GM18505 (cell line): ENCODE measurements at regions not wholly inside any gene's neighbourhood (a gene's known extent, or its start where the extent isn't known, plus 50 kb on each side); places are given as distances from the start of the nearest gene placed in this dataset.

ENCODE experiments used
- ATAC-seq: cut with Tn5 transposase; IDR thresholded peaks from one replicate; pipeline ENCODE4 v1.9.1; 2021; ENCODE audit not compliant: unreplicated experiment
- POLR2A ChIP-seq: IDR thresholded peaks from 4 replicates; pipeline ENCODE4 v1.6.1; 2011; ENCODE audit warnings: borderline replicate concordance; ENCODE audit not compliant: insufficient read depth, insufficient read length; ENCODE audit errors: extremely low read depth

- ATAC-seq: no peak
- TF ChIP-seq POLR2A: no peak
Observed at GRCh38 chr2:125561302-125561701, 1094.7 kb upstream of the GYPC start.

DNA sequence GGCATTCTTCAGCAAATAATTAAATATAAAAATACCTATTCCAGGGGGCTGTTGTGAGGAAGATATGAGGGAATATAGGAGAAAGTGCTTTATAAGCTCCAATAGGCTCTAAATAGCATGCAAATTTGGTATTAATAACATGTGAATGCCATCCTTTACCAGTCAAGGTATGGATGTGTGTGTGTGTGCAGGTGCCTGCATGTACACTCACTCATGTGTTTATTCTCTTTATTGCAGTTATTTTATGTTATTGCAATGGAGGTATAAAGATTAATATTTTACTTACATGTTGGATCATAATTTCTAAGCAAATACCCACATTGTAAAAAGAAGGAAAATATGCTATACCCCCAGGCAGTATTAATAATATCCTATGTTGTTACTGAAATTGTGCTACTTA lies 1093.0 kb upstream of the GYPC start:
- TF ChIP-seq POLR2A: no peak
- no peak for ATAC-seq

DNA sequence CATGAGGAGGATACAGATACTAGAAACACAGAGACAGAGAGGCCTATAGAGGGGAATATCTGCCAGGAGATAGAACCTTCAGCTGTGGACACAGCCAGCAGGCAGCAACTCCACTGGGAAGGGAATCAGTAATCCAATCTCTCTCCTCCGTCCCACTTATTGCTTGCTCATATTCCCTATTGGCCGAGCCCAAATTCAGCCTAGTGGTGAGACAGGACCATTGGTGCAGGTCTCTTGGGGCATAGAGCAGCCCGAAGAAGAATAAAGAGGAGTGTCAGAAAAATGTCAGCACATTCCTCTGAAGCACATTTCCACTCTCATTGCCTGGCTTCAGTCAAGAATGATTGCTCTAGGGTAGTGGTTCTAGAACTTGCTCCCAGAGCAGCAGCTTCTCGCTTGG lies 1091.5 kb upstream of the GYPC start:
- TF ChIP-seq POLR2A: no peak
- no peak for ATAC-seq

- ATAC-seq: no peak
- TF ChIP-seq POLR2A: no peak
Observed at GRCh38 chr2:125566422-125566821, 1089.5 kb upstream of the GYPC start.

DNA sequence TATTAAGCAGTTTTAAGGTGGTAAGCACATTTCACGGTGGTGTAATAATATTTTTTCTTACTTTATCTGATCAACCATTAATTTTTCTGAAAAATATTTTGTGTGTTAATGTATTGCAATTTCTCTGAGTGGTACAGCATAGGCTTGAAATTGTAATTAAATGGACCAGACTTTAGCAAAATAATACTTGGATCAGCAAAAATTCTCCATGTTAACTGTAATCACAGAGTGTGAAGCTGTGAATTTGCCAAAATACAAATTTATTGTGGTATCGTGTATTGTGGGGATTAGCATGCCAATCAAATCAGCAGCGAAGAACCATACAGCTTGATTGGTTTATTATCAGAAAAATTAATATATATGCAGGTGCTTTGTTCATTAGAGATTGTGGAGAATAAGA lies 1088.9 kb upstream of the GYPC start:
- ATAC-seq: no peak

GRCh38 chr2:125572660-125573059 lies 1083.3 kb upstream of the GYPC start:
- no peak for ATAC-seq
- TF ChIP-seq POLR2A: no peak

More for the DNA sequence above, 1088.9 kb upstream of the GYPC start:
- no peak for TF ChIP-seq POLR2A

DNA sequence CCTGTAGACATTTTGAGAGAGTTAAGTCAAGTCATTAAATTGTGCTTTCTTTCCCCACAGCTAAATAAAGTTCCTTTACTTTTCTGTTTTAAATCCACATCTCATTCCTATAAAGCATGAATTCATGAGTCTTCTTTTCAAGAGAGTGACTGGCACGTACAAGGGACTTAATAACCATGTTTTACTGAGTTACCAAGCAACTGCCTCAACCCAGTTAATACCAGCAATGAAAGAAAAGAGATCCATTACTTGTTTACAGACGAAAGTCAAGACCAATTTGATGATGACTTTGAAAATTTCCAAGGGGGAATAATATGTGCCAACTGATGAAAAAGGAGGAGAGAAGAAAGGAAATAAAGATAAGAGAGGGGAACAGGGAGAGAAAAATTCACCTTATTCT lies 1082.5 kb upstream of the GYPC start:
- TF ChIP-seq POLR2A: no peak
- ATAC-seq: no peak

DNA sequence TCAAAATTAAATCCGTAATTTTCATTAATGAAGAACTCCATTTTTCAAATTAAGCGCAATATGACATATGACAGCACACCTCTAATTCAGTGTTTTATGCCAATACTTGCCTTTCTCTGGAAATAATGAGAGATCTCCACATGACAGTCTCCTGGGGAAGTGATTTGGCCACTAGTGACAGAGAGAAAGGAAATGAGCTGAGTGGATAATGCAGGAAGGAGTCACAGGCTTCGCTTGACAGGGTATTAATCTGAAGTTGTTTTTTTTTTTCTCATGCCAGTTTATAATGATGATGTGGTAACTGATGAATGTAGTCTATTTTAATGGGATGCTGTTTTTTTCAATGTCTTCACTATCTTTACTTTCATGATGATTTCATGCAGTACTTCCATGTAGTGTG lies 1079.4 kb upstream of the GYPC start:
- ATAC-seq: no peak
- no peak for TF ChIP-seq POLR2A

DNA sequence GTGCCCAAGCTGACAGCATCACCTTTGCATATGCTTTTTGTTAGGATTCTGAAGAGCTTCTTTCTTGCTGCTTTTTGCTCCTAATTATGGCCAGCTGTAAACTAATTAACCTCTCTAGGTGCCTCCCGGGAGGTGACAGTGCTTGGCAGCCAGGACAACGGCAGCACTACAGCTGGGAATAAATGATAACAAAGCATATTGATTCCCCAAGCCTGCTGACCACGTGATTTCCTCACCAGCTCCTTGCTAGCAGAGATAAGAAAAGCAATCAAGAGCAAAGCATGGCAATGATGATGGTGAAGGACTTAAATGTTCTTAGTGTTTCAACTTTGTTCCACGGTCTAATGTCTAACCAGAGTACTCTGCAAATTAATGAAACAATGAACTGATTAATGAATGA lies 1074.4 kb upstream of the GYPC start:
- no peak for TF ChIP-seq POLR2A
- no peak for ATAC-seq

DNA sequence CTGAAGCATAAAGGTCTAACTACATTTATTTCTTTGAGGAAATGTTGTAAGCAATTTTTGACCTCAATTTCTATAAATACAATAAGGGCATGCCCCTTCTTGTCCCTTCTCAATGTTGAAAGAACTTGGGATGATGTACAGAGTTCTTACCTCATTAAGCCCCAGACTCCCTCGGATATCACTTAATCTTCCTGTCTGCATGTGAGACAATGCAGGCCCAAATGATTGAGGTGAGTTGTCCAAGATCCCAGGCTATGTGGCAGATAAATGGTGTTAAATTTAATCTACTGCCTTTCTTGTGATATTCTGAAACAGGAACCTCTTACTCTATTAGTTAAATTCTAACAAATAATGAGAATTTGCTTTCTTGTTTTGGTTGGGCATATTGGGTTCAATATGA lies 1073.4 kb upstream of the GYPC start:
- TF ChIP-seq POLR2A: no peak
- no peak for ATAC-seq

DNA sequence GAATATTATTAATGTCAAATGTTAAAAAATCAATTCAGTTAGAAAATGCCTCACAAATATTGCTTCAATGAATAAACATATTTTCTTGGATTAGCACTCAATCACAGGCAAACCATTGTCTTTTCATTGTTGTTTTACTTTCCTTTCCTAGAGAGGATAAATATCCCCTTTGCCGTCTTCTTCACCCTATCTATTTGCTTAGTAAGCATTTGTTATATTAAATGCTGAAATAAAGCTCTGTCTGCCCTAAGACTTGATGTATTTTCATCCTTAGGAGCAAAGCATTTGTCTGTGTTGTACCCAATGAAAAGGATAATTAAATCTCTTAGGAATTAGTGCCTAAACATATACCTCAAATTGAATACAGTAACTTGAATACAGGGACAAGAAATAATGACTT lies 1071.2 kb upstream of the GYPC start:
- no peak for TF ChIP-seq POLR2A

GRCh38 chr2:125588780-125589179 lies 1067.2 kb upstream of the GYPC start:
- ATAC-seq: no peak
- no peak for TF ChIP-seq POLR2A

More for the DNA sequence above, 1071.2 kb upstream of the GYPC start:
- no peak for ATAC-seq

DNA sequence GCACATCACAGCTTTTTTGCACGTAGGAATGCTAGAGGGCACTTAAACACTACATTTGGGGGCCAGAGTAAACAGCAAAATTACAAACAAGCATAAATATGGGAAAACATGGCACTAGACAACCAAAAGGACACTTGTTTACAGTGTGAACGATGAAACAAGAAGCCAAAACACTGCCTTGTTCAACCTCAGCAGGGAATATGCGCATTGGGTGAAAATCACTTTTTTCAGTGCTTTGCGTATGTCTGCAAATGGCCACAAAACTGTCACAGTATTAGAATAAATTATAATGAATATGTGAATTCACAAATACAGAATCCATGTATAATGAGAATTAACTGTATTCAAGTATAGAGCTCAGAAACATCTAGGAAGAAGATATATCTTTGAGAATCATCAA lies 1064.0 kb upstream of the GYPC start:
- no peak for TF ChIP-seq POLR2A
- no peak for ATAC-seq

DNA sequence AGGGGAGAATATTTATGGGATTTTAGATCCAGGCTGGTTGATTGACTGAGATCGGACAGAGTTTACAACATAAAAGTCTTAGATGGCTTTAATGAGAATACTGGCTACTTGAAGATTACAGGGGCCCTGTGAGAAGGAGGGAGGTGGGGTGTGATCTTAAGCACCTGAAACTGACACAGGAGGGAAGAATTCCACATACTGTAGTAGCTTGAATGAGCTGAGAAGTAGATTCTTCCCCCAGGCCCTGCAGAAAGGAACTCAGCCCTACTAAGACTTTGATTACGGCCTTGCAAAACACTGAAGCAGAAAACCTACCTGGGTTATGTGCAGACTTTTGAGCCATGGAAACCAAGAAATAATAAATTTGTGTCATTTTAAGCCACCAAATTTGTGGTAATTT lies 1062.9 kb upstream of the GYPC start:
- no peak for ATAC-seq

DNA sequence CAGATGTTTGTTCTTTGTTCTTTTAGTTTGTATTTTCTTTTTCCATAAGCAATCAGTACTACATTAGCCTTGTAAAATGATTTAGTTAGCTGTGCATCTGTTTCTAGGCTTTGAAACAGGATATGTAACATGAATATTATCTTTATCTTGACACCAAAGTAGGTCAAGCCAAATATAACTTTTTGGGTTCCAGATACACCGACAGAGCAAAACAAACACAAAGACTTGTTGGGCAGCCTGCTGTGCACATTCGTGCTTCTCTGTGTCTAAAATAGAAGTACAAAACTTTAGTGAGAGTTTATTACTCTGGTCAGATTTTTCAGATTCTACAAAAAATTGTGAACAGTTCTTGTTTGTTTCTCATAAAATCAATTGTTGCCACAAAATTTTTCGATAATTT lies 1059.3 kb upstream of the GYPC start:
- no peak for ATAC-seq
- no peak for TF ChIP-seq POLR2A

More for the DNA sequence above, 1062.9 kb upstream of the GYPC start:
- no peak for TF ChIP-seq POLR2A
